ENCODE measurements at regions not wholly inside any gene's neighbourhood (a gene's known extent, or its start where the extent isn't known, plus 50 kb on each side); places are given as distances from the start of the nearest gene placed in this dataset.

- no peak for TF ChIP-seq CTCF (IDR thresholded peaks at IDR 0.05; ENCODE audit: unreplicated experiment)
- POLR2A ChIA-PET, result interaction anchor here (0.6 to 0.8 kb wide), 4 partner anchors 17 to 379 kb away, joined by 3 to 4 read pairs (median 3); no protein-coding TSS in a partner anchor
- no TSS peak for BruUV-seq (replicated peaks)
- peaks cover 24% of the 10 kb centered on the region for H3K4me1 Mint-ChIP-seq (ENCODE audit: insufficient read depth, unreplicated experiment)
- H3K36me3 Mint-ChIP-seq (ENCODE audit: insufficient read depth, unreplicated experiment), result peaks cover 5% of the 10 kb centered on the region
- no peak overlapping the region for H3K4me3 Mint-ChIP-seq (ENCODE audit: unreplicated experiment)
- no peaks in the 10 kb centered on the region for H3K9me3 Mint-ChIP-seq (ENCODE audit: unreplicated experiment)
- CTCF ChIA-PET, result interaction anchor here (0.6 to 0.7 kb wide), 2 partner anchors 72 to 345 kb away, joined by 3 to 4 read pairs; no protein-coding TSS in a partner anchor
- intact Hi-C loops (cut with micrococcal nuclease), result loop anchor here (10.0 kb wide), 1 partner anchor 386 kb away; no protein-coding TSS in a partner anchor
- H3K27ac Mint-ChIP-seq (ENCODE audit: low read depth, unreplicated experiment), result no peak overlapping the region
- DNase-seq (ENCODE audit: unreplicated experiment), result no peak
- H3K27me3 Mint-ChIP-seq (ENCODE audit: insufficient read depth, unreplicated experiment), result peaks cover 32% of the 10 kb centered on the region
These were observed 493.6 kb upstream of the PROK2 start for GRCh38 chr3:72278349-72279067.

GRCh38 chr3:72277710-72278109, 492.8 kb upstream of the PROK2 start:
- H3K27ac Mint-ChIP-seq (ENCODE audit: low read depth, unreplicated experiment), result no peak overlapping the region
- no peak for DNase-seq (ENCODE audit: unreplicated experiment)
- intact Hi-C loops (cut with micrococcal nuclease), result loop anchor here (10.0 kb wide), 1 partner anchor 387 kb away; no protein-coding TSS in a partner anchor
- no peak overlapping the region for H3K4me3 Mint-ChIP-seq (ENCODE audit: unreplicated experiment)
- peaks cover 26% of the 10 kb centered on the region for H3K4me1 Mint-ChIP-seq (ENCODE audit: insufficient read depth, unreplicated experiment)
- peaks cover 5% of the 10 kb centered on the region for H3K36me3 Mint-ChIP-seq (ENCODE audit: insufficient read depth, unreplicated experiment)
- peaks cover 32% of the 10 kb centered on the region for H3K27me3 Mint-ChIP-seq (ENCODE audit: insufficient read depth, unreplicated experiment)
- ChIA-PET POLR2A (interaction anchor here (0.7 kb wide), 1 partner anchor 59 kb away, joined by 3 read pairs; no protein-coding TSS in a partner anchor), CTCF (interaction anchor here (1.0 kb wide), 1 partner anchor 18 kb away, joined by 3 read pairs; no protein-coding TSS in a partner anchor)
- H3K9me3 Mint-ChIP-seq (ENCODE audit: unreplicated experiment), result no peaks in the 10 kb centered on the region
- TF ChIP-seq CTCF (IDR thresholded peaks at IDR 0.05; ENCODE audit: unreplicated experiment), result no peak
- no TSS peak for BruUV-seq (replicated peaks)

- intact Hi-C loops (cut with micrococcal nuclease), result loop anchor here (10.0 kb wide), 1 partner anchor 388 kb away; no protein-coding TSS in a partner anchor
- H3K9me3 Mint-ChIP-seq (ENCODE audit: unreplicated experiment), result no peaks in the 10 kb centered on the region
- DNase-seq (ENCODE audit: unreplicated experiment), result no peak
- H3K27me3 Mint-ChIP-seq (ENCODE audit: insufficient read depth, unreplicated experiment), result peaks cover 27% of the 10 kb centered on the region
- peaks cover 5% of the 10 kb centered on the region for H3K36me3 Mint-ChIP-seq (ENCODE audit: insufficient read depth, unreplicated experiment)
- BruUV-seq (replicated peaks), result no TSS peak
- peaks cover 26% of the 10 kb centered on the region for H3K4me1 Mint-ChIP-seq (ENCODE audit: insufficient read depth, unreplicated experiment)
- ChIA-PET POLR2A (no interaction called here), CTCF (interaction anchor here (1.0 kb wide), 1 partner anchor 19 kb away, joined by 3 read pairs; no protein-coding TSS in a partner anchor)
- H3K4me3 Mint-ChIP-seq (ENCODE audit: unreplicated experiment), result no peak overlapping the region
- TF ChIP-seq CTCF (IDR thresholded peaks at IDR 0.05; ENCODE audit: unreplicated experiment), result no peak
- H3K27ac Mint-ChIP-seq (ENCODE audit: low read depth, unreplicated experiment), result no peak overlapping the region
These were observed 491.9 kb upstream of the PROK2 start for GRCh38 chr3:72276806-72277205.

GRCh38 chr3:72275331-72275751, 490.4 kb upstream of the PROK2 start:
- DNase-seq (ENCODE audit: unreplicated experiment), result no peak
- no peak overlapping the region for H3K4me3 Mint-ChIP-seq (ENCODE audit: unreplicated experiment)
- H3K27me3 Mint-ChIP-seq (ENCODE audit: insufficient read depth, unreplicated experiment), result peaks cover 16% of the 10 kb centered on the region
- H3K27ac Mint-ChIP-seq (ENCODE audit: low read depth, unreplicated experiment), result peak overlapping the region; percentile 82
- peaks cover 5% of the 10 kb centered on the region for H3K36me3 Mint-ChIP-seq (ENCODE audit: insufficient read depth, unreplicated experiment)
- BruUV-seq (replicated peaks), result no TSS peak
- ChIA-PET CTCF (interaction anchor here (0.6 to 0.7 kb wide), 2 partner anchors 20 to 350 kb away, joined by 3 to 4 read pairs; no protein-coding TSS in a partner anchor), POLR2A (no interaction called here)
- intact Hi-C loops (cut with micrococcal nuclease), result loop anchor here (10.0 kb wide), 1 partner anchor 389 kb away; no protein-coding TSS in a partner anchor
- H3K9me3 Mint-ChIP-seq (ENCODE audit: unreplicated experiment), result no peaks in the 10 kb centered on the region
- H3K4me1 Mint-ChIP-seq (ENCODE audit: insufficient read depth, unreplicated experiment), result peaks cover 30% of the 10 kb centered on the region
- no peak for TF ChIP-seq CTCF (IDR thresholded peaks at IDR 0.05; ENCODE audit: unreplicated experiment)

All from MCF 10A (cell line).